GM20000 (cell line): ENCODE measurements at regions not wholly inside any gene's neighbourhood (a gene's known extent, or its start where the extent isn't known, plus 50 kb on each side); places are given as distances from the start of the nearest gene placed in this dataset.

ENCODE experiments used
- DNase-seq: peaks from one replicate; pipeline ENCODE4 v3.0.0; 2012; ENCODE audit warnings: low spot score
- TF ChIP-seq, protein P1 (sequence below): IDR thresholded peaks from 2 replicates; pipeline ENCODE4 v1.5.1; 2012; ENCODE audit warnings: mild to moderate bottlenecking, control low read depth; ENCODE audit errors: extremely low read depth, missing control alignments

DNA sequence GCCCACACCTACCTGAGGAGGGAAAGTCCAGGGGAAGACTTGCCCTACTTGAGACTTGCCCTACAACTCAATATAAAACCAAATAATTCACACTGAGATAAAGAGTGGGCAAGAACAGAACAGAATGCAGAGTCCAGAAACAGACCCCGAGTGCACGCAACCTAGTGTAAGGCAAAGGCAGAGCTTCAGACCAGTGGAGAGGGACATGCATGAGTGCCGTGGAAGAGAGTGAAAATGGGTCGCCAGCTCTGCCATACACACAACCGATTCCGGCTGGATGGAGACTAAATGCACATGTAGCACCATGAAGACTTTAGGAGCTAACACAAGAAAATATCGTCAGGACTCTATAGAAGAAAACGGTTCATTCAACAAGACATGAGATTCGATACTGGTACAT, 58.8 kb upstream of the CST7 start:
- TF ChIP-seq, protein P1, sequence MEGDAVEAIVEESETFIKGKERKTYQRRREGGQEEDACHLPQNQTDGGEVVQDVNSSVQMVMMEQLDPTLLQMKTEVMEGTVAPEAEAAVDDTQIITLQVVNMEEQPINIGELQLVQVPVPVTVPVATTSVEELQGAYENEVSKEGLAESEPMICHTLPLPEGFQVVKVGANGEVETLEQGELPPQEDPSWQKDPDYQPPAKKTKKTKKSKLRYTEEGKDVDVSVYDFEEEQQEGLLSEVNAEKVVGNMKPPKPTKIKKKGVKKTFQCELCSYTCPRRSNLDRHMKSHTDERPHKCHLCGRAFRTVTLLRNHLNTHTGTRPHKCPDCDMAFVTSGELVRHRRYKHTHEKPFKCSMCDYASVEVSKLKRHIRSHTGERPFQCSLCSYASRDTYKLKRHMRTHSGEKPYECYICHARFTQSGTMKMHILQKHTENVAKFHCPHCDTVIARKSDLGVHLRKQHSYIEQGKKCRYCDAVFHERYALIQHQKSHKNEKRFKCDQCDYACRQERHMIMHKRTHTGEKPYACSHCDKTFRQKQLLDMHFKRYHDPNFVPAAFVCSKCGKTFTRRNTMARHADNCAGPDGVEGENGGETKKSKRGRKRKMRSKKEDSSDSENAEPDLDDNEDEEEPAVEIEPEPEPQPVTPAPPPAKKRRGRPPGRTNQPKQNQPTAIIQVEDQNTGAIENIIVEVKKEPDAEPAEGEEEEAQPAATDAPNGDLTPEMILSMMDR: no peak
- DNase-seq: no peak

DNA sequence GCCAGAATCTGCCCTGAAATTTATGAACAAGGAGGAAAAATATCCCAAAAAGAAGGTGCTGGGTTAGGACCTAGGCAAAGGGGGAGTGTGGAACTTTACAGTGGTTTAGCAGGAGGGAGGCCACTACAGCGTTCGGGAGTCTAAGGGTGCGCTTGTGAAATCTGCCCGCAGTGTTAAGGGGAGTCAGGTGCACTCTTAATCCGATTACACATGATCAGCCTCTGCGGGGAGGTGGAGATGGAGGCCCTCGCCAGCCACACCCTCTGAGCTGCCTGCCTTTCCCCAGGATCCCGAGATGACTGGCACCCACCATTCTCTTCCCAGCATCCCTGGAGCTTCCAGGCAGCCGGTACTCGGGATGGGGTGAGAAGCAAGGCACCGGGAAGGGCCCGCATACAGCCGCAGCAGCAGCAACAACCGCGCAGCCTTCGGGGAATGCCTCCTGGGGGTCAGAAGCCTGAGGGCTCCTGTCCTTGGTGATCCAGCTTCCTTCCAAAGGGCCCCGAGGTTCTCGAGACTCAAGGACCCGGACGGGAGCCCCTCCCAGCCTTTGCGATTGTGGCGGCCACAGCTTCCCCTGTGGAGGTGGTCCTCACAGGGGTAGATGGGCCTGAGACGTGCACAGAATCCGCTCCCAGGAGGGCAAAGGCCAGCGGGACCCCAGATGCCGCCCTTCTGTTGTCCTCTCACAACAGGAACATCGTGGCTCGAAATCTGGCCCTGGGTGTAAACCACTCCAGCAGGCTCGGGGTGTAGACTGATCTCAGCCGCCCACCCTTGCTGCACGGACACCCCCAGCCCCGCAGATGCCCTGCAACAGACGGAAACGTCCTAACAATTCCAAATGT, 57.3 kb upstream of the CST7 start:
- TF ChIP-seq, protein P1: no peak
- no peak for DNase-seq

DNA sequence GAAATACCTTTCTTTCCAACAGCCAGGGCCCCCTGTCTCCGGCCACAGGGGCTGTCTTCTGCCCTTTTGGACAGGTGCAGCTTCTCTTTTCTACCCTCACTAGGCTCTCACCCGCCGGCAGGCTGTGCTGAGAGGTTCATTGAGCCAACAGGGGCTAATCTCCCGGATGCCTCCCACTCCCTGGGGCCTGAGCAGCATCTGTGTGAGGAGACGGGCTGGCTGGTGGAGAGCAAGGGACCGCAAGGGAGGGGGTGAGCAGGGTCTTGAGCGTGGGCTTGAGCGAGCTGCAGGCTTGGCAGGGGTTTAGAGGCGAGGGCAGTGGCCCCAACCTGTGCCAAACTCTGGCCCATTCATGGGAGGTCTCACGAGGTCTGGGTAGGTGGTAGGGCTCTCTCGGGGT, 56.5 kb upstream of the CST7 start:
- no peak for DNase-seq
- TF ChIP-seq, protein P1: no peak

DNA sequence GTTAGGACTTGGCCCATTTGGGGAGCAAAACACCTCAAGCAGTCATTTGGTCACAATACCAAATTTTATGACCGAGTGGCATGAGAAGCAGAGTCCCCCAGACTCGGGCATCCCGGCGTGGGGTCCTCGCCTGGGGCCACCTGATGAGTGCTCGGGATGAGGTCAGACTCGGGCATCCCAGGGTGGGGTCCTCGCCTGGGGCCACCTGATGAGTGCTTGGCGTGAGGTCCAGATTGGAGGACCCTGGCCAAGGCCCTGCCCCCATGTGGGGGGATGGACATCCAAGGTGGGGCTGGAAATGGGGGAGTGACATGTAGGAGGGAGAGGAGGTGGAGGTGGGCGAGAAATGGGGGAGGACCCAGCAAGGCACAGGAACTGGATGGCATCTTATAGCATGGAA, 56.1 kb upstream of the CST7 start:
- no peak for DNase-seq
- TF ChIP-seq, protein P1: no peak

DNA sequence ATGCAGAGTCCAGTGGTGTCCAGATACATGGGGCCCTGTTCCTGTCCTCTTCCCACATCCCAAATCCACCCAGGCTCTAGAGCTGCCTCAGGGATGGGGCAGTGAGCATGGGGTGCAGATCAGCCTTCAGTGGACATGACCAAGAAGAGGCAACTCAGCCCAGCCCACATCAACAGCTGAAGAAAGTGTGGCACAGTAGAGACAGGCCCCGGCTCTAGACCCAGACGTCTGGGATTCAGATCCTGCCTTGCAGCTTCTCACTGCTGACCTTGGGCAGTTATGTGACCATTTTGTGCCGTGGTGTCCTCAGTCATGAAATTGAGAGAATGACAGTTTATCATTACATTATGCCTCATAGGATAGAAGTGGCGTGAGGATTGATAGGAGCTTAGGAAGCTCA, 54.6 kb upstream of the CST7 start:
- TF ChIP-seq, protein P1: no peak
- no peak for DNase-seq

DNA sequence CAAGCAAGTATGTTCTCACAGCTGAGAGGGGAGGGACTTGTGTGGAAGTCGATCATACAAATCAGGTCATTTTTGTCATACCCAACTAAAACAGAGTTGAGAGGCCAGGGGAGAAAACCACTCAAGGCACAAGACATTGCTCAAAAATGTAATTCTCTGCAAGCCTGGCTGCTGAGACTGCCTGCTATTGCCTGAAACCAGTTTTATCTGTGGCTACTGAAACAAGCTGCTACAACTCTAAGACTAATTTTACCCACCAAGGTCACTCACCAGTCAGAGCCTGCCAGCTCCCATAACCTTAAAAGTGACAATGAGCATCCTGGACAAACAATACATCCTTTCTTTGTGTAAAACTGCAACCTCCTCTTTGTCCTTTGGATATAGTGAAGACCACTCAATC, 54.1 kb upstream of the CST7 start:
- no peak for DNase-seq
- TF ChIP-seq, protein P1: no peak

DNA sequence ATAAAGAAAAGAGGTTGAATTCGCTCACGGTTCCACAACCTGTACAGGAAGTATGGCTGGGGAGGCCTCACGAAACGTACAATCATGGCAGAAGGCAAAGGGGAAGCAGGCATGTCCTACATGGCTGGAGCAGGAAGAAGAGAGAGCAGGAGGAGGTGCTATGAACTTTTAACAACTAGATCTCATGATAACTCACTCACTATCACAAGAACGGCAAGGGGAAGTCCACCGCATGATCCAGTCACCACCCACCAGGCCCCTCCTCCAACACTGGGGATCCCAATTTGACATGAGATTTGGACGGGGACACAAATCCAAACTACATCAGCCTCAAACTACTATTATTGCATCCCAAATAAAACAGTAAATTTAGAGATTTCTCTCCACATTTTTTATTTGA, 53.6 kb upstream of the CST7 start:
- no peak for DNase-seq
- TF ChIP-seq, protein P1: no peak
